GM04504 (cell line): ENCODE measurements at regions not wholly inside any gene's neighbourhood (a gene's known extent, or its start where the extent isn't known, plus 50 kb on each side); places are given as distances from the start of the nearest gene placed in this dataset.
"Not testable (repeated sequence)": the region's sequence is repeated elsewhere in the genome, so short reads cannot be mapped to it uniquely, and the experiment has no call there.

Experiments
- DNase-seq: peaks from one replicate; pipeline ENCODE4 v3.0.0-alpha.2; 2012; ENCODE audit warnings: low read depth

DNA sequence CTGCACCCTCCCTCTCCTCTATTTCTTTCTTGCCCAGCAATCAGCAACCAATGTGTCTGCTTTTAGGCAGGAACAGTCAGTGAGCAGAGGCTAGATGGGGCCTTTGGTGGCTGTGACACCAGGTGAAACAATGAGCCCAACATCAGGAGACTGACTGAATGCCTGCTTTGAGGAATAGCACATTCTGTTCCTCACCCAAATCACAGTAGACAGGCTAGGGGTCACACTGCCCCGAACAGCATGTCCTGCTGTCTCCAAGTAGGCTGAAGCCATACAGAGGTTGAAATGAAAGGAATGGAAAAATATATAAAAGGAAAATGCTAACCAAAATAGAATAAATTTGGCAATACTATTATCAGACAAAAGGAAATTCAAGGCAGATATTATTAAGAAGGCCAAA, 122.5 kb upstream of the GDNF start:
- no peak for DNase-seq

DNA sequence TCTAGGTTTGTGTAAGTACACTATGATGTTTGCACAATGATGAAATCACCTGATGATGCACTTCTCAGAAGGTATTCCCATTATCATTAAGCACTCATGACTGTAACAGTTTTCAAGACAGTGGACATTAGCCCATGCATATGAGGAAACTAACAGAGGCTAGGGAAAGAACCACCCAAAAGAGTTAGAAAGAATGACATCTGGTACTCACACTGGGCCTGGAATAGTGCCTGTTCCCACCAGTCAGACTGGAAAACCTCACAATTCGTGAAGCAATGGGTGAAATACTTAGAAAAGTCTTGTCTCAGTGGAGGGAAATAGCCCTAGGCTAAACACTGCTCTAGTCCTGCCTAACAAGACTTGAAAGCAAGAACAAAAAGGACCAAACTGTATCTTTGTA, 117.4 kb upstream of the GDNF start:
- no peak for DNase-seq

DNA sequence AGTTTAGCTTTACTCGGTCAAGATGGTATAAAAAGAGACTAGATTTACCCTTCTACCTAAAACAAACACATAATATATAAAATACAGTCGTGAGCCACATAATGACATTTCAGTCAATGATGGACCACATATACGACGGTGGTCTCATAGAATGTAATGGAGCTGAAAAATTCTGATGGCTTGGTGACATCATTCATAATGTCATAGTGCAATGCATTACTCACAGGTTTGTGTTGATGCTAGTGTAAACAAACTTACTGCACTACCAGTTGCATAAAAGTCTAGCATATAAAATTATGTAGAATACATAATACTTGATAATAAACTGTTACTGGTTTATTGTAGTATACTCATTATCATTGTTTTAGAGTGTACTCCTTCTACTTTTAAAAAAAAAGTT, 115.9 kb upstream of the GDNF start:
- DNase-seq, result no peak

DNA sequence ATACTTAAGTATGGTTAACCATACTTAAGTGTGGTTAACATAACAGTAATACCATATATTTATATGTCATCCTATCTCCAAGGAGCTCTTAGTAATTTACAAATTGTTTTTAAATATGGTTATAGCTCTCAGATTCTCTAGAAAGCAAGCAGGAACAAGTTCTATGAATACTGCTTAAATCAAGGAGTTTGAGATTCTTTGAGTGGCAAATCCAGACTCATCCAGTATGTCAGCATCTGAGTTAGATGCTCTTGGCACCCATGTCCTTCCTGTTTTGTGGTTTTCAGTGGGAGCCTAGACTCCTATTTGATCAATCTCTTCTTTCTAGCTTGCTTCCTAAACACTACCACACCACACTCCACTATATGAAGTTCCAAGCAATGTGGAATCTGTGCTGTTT, 114.7 kb upstream of the GDNF start:
- no peak for DNase-seq

- no peak for DNase-seq
Measured at GRCh38 chr5:37951946-37952721, 112.3 kb upstream of the GDNF start.

DNA sequence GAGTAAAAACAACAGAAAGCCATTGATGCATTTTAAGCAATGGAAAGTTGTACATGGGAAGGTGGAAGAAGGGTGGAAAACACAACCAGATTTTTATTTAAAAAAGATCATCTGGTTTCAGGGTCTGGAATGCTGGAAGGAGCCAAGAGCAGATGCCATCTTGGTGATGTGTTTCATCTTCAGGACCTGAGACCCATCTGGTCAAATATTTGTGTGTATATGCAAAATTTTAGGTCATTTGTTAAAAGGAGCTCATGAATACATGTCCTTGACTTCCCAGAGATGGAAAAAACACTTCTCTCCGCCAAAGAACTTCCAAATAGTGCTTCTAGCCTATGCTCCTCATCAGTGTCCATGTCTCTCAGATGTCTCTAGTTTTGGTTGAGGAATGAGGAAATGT, 110.6 kb upstream of the GDNF start:
- no peak for DNase-seq

DNA sequence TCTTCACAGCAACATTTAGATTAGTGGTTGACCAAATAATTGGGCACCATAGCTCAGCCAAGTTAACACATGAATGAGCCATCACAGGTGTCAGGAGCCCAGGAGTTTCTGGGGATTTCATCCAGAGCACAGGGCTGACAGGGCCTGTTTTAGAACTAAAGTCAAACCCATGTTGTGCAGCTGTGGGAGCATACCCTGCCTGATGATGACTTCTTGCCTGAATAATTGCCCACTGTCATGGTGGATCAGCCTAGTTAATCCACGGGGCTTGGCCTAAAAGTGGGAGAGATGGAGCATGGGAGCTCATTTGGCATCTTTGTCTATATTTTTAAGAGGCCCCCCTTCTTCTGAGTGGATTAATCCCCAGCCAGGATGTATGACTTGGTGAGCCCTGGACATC, 105.6 kb upstream of the GDNF start:
- DNase-seq, result no peak

GRCh38 chr5:37943136-37943535, 103.3 kb upstream of the GDNF start:
- not testable (repeated sequence) for DNase-seq

GRCh38 chr5:37940931-37941623, 101.2 kb upstream of the GDNF start:
- DNase-seq, result no peak

GRCh38 chr5:37938861-37939260, 99.0 kb upstream of the GDNF start:
- DNase-seq, result no peak

- DNase-seq, result no peak
Measured at GRCh38 chr5:37938076-37938852, 98.4 kb upstream of the GDNF start.

DNA sequence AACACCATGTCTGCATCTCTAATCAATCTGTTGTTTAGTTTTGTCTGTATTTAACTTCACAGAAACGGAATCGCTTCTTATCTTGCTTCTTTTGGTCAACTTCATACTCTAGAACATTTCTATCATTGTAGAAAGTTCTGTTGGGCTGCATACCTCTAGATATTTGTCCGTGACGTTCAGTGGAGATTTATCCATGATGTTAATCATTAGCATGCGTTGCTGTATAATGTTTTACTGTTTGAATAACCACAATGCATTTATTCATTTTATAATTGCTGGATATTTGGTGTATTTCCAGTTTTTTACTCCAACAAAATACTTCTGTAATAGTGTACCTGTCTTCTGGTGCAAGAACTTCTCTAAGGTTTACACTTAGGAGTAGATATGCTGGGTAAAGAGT, 96.2 kb upstream of the GDNF start:
- no peak for DNase-seq

DNA sequence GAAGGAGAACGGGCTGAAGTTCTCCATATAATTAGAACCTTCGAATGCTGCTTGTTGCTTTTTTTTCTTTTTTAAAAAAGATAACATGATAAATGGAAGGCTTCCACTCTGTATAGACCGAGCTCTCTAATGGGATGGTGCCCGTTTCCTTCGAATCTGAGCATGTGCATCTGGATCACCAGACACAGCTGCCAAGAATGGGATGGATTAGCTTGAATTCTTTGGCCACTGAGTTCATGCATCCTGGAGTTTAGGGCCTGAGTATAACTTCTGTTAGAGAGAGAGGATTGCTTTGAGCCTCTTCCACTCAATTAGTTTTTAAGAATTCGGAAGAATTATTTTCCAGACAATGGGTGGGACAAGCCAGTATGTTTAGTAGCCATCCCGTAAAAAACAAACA, 93.7 kb upstream of the GDNF start:
- DNase-seq, result no peak

GRCh38 chr5:37932450-37932849, 92.6 kb upstream of the GDNF start:
- DNase-seq, result no peak

DNA sequence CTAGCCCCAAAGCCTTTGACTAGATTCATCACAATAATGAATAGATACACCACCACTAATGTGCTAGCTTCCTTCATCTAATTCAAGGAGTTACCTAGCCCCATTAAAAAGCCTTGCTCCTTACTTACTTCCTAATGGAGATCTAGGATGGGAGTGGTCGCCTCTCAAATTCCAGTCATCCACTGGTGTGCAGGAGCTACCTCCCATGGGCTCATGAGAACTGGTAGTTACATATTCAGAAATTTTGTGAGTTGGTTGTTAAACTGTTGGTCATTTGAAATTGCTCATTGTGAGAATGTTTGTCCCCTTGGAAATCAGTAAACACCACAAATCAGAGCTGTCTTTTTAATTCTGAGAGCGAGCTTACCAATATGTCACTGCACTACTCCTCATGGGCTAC, 91.7 kb upstream of the GDNF start:
- no peak for DNase-seq

DNA sequence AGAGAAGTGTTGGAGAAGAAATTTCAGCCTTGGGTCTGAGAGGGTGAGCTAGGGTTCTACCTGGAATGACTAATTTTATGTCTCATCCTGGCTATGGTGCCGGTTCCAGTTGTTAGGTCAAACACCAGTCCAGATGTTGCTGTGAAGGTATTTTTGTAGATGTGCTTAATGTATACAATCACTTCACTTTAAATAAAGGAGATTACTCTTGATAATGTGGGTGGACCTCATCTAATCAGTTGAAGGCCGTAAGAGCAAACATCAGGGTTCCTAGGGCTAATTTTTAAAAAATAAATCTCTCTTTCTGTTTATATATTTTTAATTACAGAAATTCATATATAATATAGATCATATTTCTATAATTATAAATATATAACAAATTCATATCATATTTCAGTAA, 90.5 kb upstream of the GDNF start:
- DNase-seq, result no peak

GRCh38 chr5:37929791-37930190, 90.0 kb upstream of the GDNF start:
- DNase-seq, result no peak

GRCh38 chr5:37927753-37928152, 87.9 kb upstream of the GDNF start:
- not testable (repeated sequence) for DNase-seq

DNA sequence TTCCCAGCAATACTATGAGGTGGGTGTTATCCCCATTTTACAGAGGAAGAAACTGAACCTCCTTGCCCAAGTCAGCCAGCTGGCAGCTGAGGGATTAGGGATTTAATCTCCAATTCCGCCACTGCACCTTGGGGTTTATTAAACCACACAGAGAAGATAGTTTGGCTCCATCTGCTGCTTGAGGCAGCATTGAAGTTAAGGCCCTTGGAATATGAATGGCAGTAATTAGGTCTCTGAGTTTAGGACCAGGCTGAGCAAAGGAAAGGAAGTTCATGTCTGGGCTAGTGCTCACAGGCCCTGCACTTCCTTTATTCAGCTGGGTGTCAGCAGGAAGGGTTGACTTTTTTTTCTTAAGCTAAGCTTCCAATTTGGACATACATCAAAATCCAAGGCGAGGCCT, 86.9 kb upstream of the GDNF start:
- DNase-seq, result no peak

- DNase-seq, result no peak
Measured at GRCh38 chr5:37921452-37921851, 81.6 kb upstream of the GDNF start.

- DNase-seq, result no peak
Measured at GRCh38 chr5:37918424-37918823, 78.6 kb upstream of the GDNF start.

DNA sequence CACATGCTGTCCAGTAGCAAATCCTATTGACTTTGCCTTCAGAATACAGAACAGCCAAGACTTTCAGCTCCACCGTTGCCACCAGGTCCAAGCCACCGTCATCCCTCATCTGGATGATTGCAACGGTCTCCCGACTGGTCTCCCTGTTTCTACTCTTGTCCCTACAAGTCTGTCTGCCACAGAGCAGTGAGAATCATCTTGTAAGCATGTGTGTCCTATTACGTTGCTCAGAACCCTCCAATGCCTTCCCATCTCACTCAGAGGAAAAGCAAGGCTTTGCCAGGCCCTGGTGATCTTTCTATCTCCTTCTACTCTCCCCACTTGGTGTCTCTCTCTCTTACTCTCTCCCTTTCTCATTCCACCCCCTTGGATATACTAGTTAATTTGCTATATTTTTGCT, 76.7 kb upstream of the GDNF start:
- DNase-seq, result no peak

GRCh38 chr5:37915097-37915736, 75.4 kb upstream of the GDNF start:
- DNase-seq, result no peak
